ENCODE measurements at regions not wholly inside any gene's neighbourhood (a gene's known extent, or its start where the extent isn't known, plus 50 kb on each side); places are given as distances from the start of the nearest gene placed in this dataset.
"Not testable (repeated sequence)": the region's sequence is repeated elsewhere in the genome, so short reads cannot be mapped to it uniquely, and the experiment has no call there.

DNA sequence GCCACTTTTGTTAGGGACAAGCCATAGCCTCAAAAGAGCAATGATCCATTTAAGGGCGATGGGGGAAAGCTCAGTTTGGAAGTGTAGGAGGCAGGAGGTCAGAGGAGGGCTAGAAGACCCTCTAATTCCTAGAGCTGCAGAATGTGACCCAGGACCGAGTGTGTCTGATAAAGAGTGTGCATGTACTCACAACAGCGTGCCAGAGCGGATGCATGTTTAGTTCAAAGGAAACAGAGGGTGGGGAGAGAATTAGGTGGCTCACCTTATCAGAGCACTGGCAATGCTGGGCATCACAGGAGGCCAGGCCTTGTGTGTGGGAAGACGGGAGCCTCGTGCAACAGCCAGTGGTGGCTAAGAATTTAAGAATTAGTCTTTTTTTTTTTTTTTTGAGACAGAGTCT is 133.9 kb upstream of the COBL start:
- no peak overlapping the region for H3K4me3 ChIP-seq (ENCODE audit: low read length)
- no peak for DNase-seq (ENCODE audit: low read depth, low spot score)

DNA sequence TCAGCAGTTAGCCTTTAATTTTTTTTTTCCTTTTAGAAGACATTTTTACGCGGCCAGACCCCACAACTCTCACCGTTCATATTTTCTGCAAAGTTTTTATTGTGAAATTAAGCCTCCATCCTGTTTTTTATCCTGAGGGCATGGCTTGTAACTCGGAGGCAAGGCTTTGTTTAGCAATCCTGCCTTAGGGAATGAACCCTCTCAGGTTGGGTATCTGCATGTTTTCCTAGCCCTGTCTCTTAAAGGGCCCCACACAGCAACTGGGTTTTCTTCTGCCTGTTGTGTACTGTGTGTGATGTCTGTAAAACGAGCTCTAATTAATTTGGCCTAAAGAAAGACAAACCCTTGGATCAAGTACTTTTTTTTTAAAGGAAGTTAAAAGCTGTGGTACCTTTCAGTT is 130.2 kb upstream of the COBL start:
- H3K4me3 ChIP-seq (ENCODE audit: low read length) = no peak overlapping the region
- no peak for DNase-seq (ENCODE audit: low read depth, low spot score)

DNA sequence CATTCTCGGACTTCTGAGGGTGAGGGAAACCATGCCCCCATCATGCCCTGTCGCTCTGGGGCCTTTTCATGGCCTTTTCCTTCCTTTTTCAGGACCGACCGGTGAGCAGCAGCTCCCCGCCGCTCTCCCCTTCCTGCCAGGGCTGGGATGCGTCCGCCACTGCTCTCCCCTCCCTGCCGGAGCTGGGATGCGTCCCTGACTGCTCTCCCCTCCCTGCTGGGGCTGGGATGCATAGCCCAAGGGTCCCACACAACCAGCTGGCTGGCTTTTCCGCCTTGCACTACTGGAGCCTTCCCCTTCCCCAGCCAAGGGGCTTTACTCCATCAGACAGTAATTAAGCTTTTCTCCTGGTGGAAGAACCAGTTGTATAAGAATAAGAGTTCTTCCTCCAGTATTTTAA is 129.7 kb upstream of the COBL start:
- H3K4me3 ChIP-seq (ENCODE audit: low read length) = no peak overlapping the region
- DNase-seq (ENCODE audit: low read depth, low spot score) = no peak

DNA sequence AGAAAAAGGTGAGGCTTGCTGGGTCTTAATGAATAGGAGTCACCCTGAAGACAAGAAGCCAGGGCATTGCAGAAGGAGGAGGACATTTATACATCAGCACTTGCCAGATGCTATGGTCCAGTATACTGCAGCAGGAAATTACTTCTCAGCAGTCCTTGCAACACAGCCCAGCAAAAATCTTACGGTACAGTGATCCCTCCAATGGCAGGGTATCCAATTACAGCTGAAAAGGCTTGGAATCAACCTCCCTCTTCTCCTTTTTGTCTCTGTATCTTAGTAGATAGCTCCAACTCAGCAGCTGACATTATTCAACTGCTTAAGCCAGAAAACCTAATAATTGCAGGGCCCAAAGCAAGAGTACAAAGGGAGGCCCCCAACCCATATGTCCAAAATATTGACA is 128.3 kb upstream of the COBL start:
- H3K4me3 ChIP-seq (ENCODE audit: low read length) = no peak overlapping the region
- DNase-seq (ENCODE audit: low read depth, low spot score) = no peak

DNA sequence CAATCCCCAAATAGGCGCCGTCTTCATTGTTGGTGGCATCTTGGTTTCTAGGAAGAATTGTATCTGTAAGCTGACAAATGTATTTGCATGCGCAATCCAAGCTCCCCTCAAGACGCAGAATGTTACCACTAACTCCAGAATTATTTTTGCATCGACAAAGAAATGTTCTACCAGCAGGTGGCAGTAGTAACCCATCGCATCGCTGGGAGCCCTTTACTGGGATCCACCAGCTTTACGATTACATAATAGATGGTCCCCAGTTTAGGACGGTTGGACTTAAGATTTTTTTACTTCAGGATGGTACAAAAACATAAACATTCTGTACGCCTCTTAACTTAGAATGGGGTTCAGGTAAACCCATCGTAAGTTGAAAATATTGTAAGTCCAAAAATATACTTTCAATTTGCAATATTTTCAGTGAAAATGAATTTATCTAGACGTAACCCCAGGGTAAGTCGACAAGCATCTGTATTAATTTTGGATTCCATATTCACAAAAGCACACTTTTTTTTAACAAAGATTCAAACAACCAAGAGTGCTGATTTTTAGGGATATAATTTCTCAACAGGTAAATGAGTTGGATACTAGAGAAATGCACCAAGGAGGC is 114.0 kb upstream of the COBL start:
- peak; percentile 45 for DNase-seq (ENCODE audit: low read depth, low spot score)
- no peak overlapping the region for H3K4me3 ChIP-seq (ENCODE audit: low read length)

DNA sequence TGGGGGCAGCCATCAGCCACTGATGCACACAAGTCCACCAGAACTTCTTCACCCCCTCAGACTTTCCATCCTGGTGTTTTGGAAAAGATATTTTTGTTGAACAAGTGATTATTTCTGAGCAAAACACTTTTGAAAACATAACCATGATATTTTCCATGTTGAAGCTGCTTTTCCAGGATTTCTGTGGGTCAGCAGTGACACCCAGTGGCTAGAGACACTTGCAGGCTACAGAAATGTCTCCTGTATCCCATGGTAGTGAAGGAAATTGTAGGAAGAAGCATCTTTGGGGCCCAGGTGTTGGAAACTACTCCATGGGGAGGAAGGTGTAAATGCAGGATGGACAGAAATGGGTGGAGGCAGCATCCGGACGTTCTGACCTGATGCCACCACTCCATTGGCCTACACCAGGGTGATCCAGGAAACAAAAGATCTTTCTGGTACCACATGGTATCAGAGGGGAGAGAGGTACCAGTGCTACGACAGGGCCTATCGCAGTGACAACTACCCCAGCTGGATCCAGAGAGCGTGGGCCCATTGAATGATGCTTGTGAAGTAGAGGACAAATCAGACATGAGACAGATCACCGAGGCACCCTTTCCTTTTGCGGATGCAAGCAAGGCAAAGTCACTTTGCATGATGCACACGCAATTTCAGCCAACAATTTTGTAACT is 111.7 kb upstream of the COBL start:
- H3K4me3 ChIP-seq (ENCODE audit: low read length) = no peak overlapping the region
- no peak for DNase-seq (ENCODE audit: low read depth, low spot score)

DNA sequence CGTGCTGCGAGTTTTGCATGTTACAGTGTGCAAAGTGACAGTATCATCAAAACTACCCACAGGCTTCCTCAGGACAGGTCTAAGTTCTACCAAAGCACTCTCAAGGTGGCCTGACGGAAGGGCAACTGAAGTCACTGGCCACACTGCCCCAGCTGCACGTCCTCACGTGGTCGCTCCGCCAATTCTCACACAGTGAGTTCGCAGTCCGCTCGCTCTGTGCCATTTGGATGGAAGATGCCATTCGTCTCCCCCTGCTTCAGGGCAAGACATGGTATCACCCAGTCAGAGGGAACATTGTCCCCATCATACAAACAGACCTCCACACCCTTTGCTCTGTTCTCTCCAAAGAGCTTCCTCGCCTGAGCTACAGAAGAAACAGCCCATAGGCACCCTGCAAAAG is 109.6 kb upstream of the COBL start:
- H3K4me3 ChIP-seq (ENCODE audit: low read length) = no peak overlapping the region
- no peak for DNase-seq (ENCODE audit: low read depth, low spot score)

DNA sequence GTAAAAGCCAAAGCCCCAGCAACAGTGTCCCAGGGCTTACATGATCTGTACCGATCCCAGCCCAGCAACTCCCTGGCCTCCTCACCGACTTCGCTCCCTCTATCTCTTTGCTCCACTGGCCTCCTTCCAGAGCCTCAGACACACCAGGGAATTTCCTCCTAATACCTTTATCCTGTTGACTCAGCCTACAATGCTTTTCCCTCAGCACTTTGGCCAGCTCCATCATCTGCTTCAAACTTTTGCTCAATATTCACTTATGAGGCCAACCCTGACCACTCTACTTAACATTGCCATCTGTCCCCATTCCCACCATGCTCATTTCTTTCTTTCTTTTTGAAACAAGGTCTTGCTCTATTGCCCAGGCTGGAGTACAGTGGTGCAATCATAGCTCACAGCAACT is 93.3 kb upstream of the COBL start:
- not testable (repeated sequence) for H3K4me3 ChIP-seq (ENCODE audit: low read length); DNase-seq (ENCODE audit: low read depth, low spot score)

DNA sequence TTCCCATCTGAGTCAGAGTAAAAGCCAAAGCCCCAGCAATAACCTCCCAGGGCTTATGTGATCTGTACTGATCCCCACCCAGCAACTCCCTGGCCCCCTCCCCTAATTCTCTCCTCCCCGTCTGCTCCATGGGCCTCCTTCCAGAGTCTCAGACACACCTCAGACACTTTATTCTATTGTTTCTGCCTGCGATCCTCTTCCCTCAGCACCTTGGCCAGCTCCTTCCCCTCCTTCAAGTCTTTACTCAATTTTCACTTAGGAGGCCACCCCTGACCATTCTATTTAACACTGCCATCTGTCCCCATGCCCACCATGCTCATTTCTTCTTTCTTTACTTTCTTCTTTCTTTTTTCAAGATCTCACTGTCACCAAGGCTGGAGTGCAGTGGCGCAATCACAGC is 81.0 kb upstream of the COBL start:
- DNase-seq (ENCODE audit: low read depth, low spot score); H3K4me3 ChIP-seq (ENCODE audit: low read length): not testable (repeated sequence)

DNA sequence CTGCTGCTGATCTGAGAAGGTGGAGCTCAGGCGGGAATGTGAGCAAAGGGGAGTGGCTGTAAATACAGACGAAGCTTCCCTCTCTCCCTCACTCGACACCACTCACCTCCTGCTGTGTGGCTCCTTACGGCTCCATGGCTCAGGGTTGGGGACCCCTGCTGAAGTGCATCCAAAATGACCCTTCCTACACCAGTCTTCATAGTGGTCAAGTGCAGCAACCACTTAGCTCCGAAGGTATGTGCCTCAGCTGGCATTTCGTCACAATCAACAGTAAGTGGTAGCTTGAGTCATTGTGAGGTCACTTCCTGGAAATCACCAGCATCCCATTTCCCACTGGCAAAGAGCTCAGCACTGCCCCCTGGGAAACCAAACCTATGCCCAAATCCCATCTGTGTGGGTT is 76.4 kb upstream of the COBL start:
- not testable (repeated sequence) for H3K4me3 ChIP-seq (ENCODE audit: low read length); DNase-seq (ENCODE audit: low read depth, low spot score)

DNA sequence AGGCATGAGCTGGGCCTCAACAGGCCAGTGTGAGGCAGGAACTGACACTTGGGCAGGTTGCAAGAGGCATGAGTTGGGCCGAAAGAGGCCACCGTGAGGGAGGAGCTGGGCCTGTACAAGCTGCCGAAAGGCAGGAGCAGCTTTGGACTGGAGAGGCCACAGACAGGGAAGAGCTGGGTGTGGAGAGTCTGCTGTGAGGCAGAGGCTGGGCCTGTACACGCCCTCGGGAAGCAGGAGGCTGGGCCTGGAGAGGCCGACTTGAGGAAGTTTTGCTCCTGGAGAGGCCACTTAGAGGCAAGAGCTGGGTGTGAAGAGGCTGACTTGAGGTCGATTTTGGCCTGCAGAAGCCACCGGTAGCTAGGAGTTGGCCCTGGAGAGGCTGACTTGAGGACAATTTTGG is 73.3 kb upstream of the COBL start:
- DNase-seq (ENCODE audit: low read depth, low spot score); H3K4me3 ChIP-seq (ENCODE audit: low read length): not testable (repeated sequence)

DNA sequence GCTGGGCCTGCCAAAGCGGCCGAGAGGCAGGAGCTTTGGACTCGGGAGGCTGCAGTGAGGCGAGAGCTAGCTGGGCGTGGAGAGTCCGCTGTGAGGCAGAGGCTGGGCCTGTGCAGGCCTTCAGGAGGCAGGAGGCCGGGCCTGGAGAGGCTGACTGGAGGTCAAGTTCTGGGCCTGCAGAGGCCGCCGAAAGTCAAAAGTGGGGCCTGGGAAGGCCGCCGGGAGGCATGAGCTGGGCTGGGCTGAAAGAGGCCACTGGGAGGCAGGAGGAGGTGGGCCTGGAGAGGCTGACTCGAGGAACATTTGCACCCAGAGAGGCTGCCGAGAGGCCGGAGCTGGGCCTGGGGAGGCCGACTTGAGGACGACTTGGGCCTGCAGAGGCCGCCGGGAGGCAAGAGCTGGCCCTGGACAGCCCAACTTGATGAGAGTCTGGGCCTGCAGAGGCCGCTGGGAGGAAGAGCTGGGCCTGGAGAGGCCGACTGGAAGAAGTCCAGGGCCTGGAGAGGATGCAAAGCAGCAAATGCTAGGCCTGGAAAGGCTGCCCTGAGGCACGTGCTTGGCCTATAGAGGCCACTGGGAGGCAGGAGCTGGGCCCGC is 72.7 kb upstream of the COBL start:
- not testable (repeated sequence) for DNase-seq (ENCODE audit: low read depth, low spot score); H3K4me3 ChIP-seq (ENCODE audit: low read length)

DNA sequence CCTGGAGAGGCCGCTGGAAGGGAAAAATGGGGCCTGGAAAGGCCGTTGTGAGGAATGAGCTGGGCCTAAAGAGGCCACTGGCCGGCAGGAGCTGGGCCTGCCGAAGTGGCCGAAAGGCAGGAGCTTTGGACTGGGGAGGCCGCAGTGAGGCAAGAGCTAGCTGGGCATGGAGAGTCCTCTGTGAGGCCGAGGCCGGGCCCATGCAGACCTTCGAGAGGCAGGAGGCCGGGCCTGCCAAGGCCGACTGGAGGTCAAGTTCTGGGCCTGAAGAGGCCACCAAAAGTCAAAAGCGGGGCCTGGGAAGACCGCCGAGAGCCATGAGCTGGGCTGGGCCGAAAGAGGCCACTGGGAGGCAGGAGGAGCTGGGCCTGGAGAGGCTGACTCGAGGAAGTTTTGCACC is 71.6 kb upstream of the COBL start:
- H3K4me3 ChIP-seq (ENCODE audit: low read length); DNase-seq (ENCODE audit: low read depth, low spot score): not testable (repeated sequence)

DNA sequence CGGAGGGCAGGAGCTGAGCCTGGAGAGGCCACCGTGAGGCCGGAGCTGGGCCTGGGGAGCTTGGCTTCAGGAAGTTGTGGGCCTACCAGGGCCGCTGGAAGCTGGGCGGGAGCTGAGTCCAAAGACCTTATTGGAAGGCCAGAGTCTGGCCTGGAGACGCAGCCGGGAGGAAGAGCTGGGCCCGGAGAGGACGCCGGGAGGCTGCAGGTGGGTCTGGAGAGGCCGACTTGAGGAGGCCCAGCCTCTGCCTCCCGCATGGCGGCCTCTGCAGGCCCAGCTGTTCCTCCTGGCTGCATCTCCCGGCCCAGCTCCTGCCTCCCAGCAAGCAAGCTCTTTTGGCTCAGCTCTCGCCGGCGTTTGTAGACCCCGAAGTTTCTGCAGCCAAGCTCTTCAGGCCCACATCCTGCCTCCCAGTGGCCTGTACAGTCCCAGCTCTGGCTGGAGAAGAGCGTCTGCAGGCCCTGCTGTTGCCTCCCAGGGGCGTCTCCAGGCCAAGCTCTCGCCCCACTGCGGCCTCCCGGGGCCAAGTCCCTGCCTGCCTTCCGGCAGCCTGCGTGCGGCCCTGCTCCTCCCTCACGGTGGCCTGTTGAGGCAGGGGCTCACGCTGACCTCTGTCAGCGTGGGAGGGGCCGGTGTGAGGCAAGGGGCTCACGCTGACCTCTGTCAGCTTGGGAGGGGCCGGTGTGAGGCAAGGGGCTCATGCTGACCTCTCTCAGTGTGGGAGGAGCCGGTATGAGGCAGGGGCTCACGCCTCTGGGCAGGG is 70.4 kb upstream of the COBL start:
- DNase-seq (ENCODE audit: low read depth, low spot score); H3K4me3 ChIP-seq (ENCODE audit: low read length): not testable (repeated sequence)

DNA sequence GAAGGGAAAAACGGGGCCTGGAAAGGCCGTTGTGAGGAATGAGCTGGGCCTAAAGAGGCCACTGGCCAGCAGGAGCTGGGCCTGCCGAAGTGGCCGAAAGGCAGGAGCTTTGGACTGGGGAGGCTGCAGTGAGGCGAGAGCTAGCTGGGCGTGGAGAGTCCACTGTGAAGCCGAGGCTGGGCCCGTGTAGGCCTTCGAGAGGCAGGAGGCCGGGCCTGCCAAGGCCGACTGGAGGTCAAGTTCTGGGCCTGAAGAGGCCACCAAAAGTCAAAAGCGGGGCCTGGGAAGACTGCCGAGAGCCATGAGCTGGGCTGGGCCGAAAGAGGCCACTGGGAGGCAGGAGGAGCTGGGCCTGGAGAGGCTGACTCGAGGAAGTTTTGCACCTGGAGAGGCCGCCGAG is 69.6 kb upstream of the COBL start:
- H3K4me3 ChIP-seq (ENCODE audit: low read length); DNase-seq (ENCODE audit: low read depth, low spot score): not testable (repeated sequence)

DNA sequence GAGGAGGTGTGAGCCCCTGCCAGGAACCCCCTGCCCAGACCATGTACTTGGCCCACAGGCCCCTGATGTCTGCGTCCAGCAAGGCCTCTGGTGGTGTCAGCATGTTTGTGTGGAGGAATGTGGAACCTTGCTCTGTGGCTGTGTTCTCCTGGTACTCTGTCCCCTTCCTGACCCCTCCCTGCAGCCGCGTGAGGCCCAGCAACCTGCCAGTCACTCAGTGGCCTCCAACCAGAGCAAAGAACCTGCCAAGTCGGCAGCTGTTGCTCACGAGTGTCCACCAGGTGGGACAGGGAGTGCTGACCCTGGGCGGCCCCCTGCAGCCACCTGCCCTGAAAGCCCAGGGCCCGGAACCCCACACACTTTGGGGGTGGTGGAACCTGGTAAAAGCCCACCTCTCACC is 65.6 kb upstream of the COBL start:
- H3K4me3 ChIP-seq (ENCODE audit: low read length); DNase-seq (ENCODE audit: low read depth, low spot score): not testable (repeated sequence)

DNA sequence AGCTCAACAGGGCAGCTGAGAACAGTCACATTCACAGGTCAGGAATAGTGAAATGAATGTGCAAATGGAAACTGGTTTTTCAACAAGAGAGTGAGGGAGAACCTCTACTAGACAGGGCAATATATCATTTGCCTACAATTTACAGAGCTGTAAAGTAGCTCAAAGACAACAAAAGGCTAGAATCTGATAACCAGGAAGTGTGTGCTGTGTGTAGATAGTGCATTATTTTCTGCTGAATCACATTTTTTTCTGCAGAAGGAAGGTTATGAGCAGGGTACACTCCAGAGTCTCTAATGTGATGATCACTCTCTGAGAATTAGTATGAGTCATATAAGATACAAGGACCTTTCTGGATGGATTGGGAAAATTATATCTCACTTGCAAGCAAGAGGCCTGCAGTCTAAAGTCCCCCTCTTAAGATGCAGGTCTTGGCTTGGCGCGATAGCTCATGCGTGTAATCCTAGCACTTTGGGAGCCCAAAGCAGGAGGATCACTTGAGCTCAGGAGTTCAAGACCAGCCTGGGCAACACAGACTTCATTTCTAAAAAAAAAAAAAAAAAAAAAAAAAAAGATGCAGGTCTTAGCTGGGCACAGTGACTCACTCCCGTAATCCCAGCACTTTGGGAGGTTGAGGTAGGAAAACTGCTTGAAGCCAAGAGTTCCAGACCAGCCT is 59.9 kb upstream of the COBL start:
- no peak overlapping the region for H3K4me3 ChIP-seq (ENCODE audit: low read length)
- no peak for DNase-seq (ENCODE audit: low read depth, low spot score)

DNA sequence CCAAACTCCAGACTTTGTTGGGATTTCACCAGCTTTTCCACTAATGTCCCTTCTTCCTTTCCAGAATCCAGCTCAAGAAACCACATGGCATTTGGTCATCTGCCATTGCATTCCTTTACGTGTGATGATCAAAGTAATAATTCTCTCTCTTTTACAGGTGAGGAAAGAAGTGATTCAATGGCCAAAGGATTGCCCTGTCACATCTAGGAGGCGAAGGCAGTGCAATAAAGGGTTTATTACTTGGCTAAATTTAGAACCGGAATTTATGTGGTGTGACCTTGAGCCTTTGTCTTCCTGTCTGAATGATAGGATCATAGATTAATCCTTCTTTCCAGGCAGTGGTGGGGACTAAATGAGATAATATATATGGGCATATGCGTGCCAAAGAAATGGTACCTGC is 58.3 kb upstream of the COBL start:
- DNase-seq (ENCODE audit: low read depth, low spot score) = no peak
- H3K4me3 ChIP-seq (ENCODE audit: low read length) = no peak overlapping the region

DNA sequence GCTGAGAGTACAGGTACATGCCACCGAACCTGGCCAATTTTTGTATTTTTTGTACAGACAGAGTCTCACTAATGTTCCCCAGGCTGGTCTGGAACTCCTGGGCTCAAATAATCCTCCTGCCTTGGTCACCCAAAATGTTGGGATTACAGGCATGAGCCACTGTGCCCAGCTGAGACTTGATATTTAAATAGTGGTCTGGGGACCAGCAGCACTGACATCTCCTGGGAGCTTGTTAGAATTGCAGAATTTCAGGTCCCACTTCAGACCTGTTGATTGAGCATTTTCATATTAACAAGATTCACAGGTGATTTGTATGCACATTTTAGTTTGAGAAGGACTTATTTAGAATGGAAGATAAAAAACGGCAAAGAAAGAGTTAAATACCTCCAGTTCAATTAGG is 57.0 kb upstream of the COBL start:
- H3K4me3 ChIP-seq (ENCODE audit: low read length); DNase-seq (ENCODE audit: low read depth, low spot score): not testable (repeated sequence)

DNA sequence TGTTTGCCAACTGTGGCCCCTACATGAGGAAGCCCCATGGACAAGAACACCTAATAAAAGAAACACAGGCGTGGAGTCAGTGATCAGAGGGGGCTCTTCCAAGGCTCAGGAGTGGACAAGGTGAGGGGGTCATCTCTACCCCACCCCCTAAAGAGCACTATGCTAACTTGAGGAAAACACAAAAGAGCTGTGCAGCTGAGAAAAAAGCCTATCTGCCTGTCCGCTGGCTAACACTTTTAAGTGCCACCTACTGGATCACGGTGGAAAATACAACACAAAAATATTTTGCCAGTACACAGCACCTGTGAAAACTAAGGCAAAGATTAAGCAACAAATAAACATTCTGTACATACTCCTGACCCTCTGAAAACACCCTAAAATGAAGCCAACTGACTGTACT is 53.1 kb upstream of the COBL start:
- peak; percentile 12 for DNase-seq (ENCODE audit: low read depth, low spot score)
- no peak overlapping the region for H3K4me3 ChIP-seq (ENCODE audit: low read length)
